Loucy (cell line): ENCODE measurements at regions not wholly inside any gene's neighbourhood (a gene's known extent, or its start where the extent isn't known, plus 50 kb on each side); places are given as distances from the start of the nearest gene placed in this dataset.

Experiments used
- CTCF ChIP-seq: fragments of 200-600 bp; sonication (generic); conservative IDR thresholded peaks from 2 replicates; pipeline ENCODE4 v1.5.1; 2014; ENCODE audit warnings: mild to moderate bottlenecking, antibody characterized with exemption, low read length
- EZH2phosphoT487 ChIP-seq: fragments of 200-600 bp; IDR thresholded peaks from 2 replicates; pipeline ENCODE4 v1.6.1; 2018; ENCODE audit warnings: antibody characterized with exemption, mild to moderate bottlenecking, moderate library complexity, borderline replicate concordance

- TF ChIP-seq CTCF (no peak), EZH2phosphoT487 (no peak)
Measured at GRCh38 chr13:60268203-60268555, 104.5 kb upstream of the DIAPH3 start.
